Activated CD4-positive, alpha-beta T cell treated with anti-CD3 and anti-CD28 coated beads, Interleukin-10, Interleukin-2, amounts not matched to agents 100 ng/mL and 50 ng/mL, durations not matched to agents 16 hours and 8 hours (primary cell): ENCODE measurements at regions not wholly inside any gene's neighbourhood (a gene's known extent, or its start where the extent isn't known, plus 50 kb on each side); places are given as distances from the start of the nearest gene placed in this dataset.

ENCODE experiments used
- DNase-seq: peaks from one replicate; pipeline ENCODE4 v3.0.0-alpha.2; 2020

GRCh38 chr13:55307909-55308308 lies 1832.8 kb upstream of the PRR20A start:
- DNase-seq = no peak

- no peak for DNase-seq
Observed at GRCh38 chr13:55341891-55342290, 1798.8 kb upstream of the PRR20A start.

DNA sequence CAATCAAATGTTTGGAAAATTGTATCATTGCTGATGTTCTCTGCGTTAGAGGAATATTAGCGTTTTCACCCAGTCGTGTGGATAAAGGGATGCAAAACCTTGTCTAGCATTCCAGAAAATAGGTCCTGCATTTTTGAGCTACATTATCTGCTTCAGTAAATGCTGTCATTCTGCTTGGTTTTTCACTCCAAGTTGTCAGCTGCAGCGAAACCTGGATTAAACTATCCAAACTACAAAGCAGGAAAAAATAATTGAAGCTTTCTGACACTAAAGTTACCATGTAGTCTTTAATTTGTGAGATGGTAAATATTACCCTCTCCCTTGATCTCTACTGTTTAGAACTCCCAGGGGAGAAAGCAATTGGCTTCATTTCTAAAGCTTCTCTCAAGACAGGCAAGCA lies 1795.5 kb upstream of the PRR20A start:
- DNase-seq = no peak

DNA sequence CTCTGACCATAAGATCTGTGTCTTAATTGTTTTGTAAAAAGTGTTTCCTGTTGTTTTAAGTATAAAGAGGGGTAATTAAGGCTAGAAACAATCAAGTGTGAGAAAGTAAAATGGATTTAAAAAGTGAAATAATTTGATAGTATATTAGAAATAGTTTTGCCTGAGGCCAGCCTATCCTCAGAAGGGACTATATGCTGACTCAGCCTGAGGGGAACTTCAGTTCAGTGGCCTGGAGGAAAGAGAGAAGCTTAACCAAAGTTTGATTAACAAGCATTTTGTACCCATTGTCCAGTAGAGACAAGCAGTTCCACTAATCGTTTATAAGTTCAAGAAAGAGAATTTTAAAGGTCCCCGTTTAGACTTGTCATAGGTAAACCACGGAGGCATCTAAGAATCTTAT lies 1793.2 kb upstream of the PRR20A start:
- DNase-seq = no peak

DNA sequence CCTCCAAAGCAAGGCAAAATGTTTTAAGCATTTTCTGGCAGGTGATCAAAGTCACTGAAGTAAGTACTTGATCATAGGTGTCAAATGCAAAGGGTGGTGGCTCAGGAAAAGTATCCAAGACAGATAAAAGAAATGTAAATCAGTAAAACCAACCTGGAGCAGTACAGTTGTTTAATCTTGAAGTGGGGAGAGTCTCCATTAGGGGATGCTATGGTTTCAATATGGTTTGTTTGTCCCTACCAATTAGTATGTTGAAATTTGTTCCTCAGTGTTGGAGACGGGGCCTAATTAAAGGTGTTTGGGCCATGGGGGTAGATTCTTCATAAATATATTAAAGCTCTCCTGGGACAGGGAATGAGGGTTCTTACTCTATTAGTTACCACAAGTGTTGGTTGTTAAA lies 1781.7 kb upstream of the PRR20A start:
- no peak for DNase-seq

DNA sequence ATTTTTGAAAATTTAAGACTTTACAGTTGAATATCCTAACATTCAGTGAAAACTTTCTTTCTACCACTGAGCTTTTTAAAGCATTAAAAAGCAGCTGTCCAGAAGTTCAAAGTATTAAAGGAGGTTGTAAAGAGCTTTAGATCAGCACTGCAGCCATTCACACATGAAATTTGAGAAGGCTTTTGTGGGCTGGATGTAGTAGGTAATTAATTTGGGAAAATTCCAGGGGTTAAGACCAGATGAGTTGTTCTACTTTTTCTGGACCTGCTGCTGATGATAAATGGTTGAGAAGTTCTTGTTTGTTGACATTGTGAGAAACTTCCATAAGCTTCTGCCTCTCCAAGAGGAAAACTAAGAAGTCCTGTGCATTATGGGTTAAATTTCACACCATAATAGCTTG lies 1779.6 kb upstream of the PRR20A start:
- DNase-seq = no peak

DNA sequence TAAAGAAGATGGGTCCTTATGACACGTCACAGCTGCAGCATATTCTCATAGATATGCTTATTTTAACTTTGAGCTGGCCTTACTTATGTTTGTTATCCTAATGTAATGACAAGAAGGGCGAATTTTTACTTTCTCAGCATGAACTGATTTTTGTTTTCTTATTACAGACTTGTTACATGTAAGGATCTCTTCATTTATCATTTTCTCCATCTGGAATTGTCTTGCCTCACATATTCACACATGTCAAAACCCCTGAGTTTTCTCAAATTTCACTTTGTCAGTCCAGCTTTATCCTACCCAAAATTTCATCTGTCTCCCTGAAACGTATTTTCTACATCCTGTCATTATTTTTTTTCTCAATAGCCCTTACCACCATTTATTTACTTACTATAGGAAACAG lies 1774.0 kb upstream of the PRR20A start:
- DNase-seq = no peak

DNA sequence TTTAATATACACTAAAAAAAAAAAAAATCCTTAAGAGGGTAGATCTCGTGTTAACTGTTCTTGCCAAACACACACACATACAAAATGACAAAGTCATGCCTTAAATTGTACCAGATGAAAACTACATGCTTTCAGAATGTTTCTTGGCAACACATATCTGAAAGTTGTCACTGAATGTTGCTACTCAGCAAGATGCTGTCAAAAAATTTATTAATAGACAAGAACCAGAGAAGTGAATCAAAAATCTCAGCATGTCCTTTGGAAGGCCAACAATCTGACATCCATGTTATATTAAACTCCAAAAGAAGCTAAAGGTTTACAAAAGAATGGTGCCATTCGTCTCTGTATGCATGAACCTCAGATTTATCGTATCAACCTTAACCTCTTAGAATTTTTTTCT lies 1746.2 kb upstream of the PRR20A start:
- no peak for DNase-seq

DNA sequence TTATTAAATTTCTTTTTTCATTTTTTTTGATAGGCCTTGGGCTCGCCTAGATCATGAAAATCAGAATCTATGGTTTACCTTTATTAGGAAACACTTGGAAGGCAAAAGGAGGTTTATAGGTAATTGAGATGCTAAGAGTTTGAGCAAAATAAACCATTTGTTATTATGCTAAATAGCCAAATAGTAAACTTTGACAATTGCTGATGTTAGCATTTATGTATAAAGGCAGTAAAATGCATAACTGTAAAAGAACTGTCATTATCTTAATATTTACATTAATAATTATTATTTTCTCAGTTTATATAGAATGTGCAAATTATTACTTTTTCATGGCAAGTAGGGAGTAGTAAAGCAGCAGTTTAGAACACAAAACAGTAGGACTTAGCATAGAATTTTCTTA lies 1737.8 kb upstream of the PRR20A start:
- no peak for DNase-seq

DNA sequence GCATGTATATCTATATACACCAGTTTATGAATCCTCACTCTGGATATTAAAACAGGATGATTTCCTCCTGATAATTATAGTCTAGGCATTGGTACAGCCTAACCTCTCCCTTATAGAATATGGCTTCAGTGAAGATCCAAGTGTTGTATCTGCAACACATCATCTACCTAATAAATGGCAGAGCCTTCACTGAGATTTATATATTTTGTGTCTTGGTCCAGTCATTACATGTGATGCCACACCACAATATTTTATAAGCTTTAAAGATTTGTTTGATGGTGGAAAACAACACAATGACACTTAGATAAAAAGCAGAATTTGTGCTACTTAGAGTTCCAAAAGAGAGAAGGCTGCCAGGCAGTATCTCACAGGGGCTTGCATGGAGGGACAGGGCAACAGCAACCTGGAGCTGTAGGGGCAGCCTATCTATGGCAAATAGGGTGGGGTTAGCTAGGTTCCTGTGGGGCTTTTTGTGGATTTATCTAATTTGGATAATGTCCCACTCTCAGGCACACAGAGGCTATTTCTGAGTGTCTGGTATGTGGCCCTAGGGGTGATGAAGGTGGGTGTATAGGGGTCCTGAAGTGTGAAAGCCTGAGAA lies 1736.7 kb upstream of the PRR20A start:
- no peak for DNase-seq

DNA sequence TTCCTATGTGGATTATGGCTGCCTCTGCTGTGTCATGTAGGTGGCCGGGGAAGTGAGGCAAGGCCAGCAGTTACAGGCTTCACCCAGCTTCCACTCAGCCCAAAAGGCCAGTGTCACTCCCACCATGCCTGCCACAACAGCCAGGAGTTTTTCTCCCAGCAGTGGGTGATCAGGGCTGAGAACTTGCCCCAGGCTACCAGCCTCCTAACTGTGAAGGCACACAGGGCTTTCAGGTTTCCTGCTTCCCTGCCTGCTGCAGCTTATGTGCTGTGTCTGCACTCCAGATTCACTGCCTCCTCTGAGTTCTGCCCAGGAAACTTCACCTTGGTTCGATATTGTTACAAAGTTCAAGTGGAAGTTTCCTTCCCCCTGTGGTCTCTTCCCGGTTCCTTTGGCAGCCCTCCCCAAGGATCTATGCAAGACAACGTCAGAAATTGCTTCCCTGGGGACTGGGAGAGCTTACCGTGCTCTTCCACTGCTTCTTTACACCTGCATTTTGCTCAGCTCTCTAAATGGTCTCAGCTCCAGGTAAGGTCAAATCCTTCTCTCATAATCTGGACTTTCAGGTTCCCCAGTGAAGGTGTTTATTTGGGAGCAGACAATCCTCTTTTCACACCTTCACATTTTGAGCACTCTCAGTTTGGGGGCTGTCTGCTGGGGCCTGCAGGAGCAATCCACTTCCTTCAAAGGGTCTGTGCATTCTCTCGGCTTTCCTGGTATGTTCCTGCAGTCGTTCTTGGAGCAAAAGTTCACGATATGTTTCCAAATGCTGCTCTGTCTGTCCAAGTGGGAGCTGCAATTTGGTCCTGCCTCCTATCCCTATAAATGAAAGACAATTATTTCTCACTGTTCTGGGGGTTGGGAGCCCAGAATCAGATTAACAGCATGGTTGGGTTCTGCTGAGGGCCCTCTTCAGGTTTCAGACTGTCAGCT lies 1730.1 kb upstream of the PRR20A start:
- no peak for DNase-seq

DNA sequence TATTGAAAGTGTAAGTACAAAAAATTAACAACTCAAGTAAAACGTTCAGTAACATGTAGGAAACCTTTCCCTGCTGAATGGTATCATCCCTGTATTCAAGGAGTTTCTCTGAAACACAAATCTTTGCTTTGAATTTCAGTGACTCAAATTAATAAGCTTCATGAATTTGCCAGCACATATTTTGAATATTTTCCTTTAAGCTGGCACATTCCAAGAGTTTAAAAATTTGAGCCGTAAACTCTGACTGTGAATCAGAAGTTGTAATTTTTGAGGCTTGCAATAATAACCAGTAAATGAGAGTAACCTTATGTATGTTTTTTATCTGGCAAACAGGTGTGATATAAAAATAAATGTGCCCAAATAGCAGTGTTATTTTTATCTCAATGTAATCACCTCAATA lies 1722.6 kb upstream of the PRR20A start:
- DNase-seq = no peak

DNA sequence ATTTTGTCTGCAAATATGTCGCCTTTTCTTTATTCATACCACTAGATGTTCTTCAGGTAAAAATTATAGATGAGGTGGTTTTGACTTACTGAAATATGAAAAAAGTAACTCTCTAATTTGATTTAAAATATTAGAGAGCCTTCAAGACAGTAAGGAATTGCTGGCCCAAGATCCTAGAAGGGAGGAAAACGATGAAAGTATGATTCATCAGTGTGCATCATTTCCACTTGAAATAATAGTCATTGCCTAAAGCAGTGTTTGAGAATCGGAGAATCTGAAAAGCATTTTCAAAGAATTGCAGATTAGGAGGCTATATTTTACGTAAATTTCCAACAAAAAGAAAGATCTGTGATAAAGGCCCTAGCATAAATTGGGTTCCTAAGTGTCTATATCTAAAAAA lies 1707.9 kb upstream of the PRR20A start:
- DNase-seq = no peak

DNA sequence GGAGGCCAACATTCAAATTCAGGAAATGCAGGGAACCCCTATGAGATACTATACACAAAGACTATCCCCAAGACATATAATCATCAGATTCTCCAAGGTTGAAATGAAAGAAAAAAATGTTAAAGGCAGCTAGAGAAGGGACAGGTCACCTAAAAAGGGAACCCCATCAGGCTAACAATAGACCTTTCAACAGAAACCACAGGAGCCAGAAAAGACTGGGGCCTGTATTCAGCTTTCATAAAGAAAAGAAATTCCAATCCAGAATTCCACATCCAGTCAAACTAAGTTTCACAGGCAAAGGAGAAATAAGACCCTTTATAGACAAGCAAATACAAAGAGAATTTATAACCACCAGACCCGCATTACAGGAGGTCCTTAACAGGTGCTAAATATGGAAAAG lies 1703.6 kb upstream of the PRR20A start:
- DNase-seq = no peak

- no peak for DNase-seq
Observed at GRCh38 chr13:55439450-55439849, 1701.3 kb upstream of the PRR20A start.

- DNase-seq = no peak
Observed at GRCh38 chr13:55440465-55441085, 1700.1 kb upstream of the PRR20A start.

- DNase-seq = no peak
Observed at GRCh38 chr13:55464222-55464621, 1676.5 kb upstream of the PRR20A start.

DNA sequence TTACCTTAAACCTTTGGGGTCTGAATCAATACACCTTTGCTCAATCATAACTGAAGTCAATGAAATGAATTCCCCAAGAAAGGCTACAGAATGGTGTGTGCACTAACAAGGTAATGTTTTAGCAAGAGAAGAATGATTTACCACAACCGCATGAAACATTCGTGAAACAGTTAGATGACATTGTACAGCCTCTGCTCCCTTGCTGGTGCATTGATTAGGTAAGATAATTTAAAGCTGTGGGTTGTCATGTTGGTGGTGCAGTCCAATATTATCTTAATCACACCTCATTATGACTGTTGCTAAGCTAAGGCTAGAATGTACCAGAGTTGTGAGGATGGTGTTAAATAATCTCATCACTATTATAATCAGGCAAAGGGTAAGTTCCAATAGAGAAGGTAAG lies 1673.2 kb upstream of the PRR20A start:
- no peak for DNase-seq

DNA sequence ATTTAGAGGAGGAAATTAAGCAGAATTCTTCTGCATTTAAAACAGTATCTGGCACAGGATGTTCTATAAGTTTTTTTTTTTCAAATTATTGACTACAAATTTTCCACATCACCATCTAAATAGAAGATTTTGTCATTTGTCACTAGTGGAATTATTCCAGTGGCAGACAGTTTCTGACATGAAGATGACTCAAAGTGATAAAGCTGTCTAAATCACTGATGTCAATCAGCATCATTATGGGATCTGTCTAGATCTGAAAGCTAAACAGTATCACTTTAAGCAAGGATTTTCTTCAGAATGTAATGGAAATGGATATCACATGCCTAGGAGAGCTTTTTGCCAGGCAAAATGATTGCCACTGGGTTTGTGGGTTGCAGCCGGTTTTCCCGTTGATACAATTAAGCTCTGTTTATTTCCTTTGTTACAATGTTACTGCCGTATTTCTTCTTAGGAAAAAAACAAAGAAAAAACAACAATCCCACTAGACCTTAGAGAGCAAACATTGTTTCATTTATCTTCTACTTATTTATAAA lies 1657.0 kb upstream of the PRR20A start:
- DNase-seq = no peak

GRCh38 chr13:55493297-55493696 lies 1647.4 kb upstream of the PRR20A start:
- no peak for DNase-seq

- no peak for DNase-seq
Observed at GRCh38 chr13:55497486-55497885, 1643.2 kb upstream of the PRR20A start.

GRCh38 chr13:55500694-55501093 lies 1640.0 kb upstream of the PRR20A start:
- DNase-seq = no peak

DNA sequence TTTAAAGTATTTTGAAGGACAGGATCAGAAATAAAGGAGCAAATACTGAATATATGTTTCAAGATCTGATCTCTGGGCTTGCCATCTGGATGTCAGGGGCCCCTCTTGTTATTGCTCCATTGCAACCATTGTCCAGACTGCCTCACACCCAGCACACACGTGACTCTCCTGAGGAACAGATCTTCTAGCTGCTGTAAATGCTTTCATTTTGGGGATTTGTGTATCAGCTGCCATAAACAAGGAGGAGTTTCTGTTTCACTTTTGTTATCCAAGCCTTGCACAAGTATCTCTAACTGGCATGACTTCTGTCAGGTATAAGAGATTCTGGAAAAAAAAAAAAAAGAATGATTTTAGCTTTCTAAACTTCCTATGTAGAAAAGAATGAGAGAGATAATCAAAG lies 1624.1 kb upstream of the PRR20A start:
- DNase-seq = no peak

DNA sequence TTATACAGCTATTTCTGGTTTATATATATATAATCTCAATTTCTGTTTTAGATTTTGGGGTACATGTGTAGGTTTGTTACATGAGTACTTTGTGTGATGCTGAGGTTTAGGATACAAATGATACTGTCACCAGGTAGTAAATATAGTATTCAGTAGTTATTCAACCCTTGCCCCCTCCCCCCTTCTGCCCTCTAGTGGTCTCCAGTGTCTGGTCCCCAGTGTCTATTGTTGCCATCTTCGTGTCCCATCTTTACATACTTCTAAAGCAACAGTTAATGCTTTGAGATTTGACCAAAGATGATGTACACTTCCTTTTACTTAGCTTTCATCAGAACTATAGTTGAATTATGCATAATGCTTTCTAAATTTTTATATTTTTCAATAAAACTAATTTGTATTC lies 1623.4 kb upstream of the PRR20A start:
- no peak for DNase-seq
